GM12873 (cell line): ENCODE measurements at regions not wholly inside any gene's neighbourhood (a gene's known extent, or its start where the extent isn't known, plus 50 kb on each side); places are given as distances from the start of the nearest gene placed in this dataset.

Source experiments
- TF ChIP-seq, protein P1 (sequence below): IDR thresholded peaks from 2 replicates; pipeline ENCODE4 v1.5.1; 2012; ENCODE audit warnings: low read depth, mild to moderate bottlenecking, moderate library complexity, low read length, control low read depth; ENCODE audit not compliant: insufficient read depth; ENCODE audit errors: missing control alignments

DNA sequence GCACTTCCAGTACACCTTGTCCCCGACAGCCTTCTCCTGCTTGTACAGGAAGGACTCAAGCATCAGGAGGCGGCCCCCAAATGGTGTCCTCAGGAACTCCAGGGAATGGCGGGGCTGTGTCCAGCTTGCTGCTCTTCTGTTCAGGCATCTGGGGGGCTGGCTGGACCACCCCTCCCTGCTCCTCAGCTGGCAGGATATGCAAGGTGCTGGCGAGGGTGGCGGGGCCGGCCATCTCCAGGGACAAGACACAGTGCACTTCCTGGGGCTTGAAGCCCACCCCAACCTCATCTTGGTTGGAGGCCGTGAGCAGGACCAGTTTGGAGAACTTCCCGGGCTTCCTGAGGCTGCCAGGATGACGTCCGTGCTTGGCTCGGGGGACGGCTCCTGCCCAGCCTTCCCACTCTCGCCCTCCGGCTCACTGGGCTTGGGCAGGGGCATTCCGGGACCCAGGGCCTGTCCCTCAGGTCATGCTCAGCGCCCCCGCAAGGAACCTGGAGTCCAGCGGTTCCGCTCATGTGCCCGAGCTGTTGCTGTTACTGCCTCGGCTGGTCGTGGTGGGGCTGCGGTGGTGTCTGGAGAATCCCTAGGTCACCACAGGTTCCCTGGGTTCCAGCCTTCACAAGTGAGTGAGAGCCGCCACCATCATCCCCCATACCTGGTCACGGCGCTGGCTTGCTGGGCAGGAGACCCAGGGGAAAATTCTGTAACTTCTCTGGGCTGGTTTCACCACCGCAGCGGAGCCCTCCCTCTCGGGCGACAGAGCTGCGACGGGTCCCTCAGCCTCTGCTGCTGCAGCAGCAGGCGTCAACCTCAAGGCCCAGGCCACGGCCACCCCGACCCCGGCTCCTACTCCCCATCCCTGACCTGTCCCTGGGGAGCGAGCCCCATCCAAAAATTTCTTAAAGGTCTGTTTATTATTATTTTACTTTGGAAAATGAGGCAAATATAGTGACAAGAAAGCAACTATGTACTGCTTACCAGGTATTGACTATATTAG, 82.8 kb upstream of the FXR1 start:
- TF ChIP-seq, protein P1, sequence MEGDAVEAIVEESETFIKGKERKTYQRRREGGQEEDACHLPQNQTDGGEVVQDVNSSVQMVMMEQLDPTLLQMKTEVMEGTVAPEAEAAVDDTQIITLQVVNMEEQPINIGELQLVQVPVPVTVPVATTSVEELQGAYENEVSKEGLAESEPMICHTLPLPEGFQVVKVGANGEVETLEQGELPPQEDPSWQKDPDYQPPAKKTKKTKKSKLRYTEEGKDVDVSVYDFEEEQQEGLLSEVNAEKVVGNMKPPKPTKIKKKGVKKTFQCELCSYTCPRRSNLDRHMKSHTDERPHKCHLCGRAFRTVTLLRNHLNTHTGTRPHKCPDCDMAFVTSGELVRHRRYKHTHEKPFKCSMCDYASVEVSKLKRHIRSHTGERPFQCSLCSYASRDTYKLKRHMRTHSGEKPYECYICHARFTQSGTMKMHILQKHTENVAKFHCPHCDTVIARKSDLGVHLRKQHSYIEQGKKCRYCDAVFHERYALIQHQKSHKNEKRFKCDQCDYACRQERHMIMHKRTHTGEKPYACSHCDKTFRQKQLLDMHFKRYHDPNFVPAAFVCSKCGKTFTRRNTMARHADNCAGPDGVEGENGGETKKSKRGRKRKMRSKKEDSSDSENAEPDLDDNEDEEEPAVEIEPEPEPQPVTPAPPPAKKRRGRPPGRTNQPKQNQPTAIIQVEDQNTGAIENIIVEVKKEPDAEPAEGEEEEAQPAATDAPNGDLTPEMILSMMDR, result no peak

- TF ChIP-seq, protein P1, result no peak
Observed at GRCh38 chr3:180835501-180835900, 77.0 kb upstream of the FXR1 start.

- TF ChIP-seq, protein P1, result no peak
Observed at GRCh38 chr3:180836766-180837165, 75.7 kb upstream of the FXR1 start.

- TF ChIP-seq, protein P1, result no peak
Observed at GRCh38 chr3:180854887-180855286, 57.6 kb upstream of the FXR1 start.

GRCh38 chr3:180855364-180855763, 57.1 kb upstream of the FXR1 start:
- TF ChIP-seq, protein P1, result peak; percentile 43

DNA sequence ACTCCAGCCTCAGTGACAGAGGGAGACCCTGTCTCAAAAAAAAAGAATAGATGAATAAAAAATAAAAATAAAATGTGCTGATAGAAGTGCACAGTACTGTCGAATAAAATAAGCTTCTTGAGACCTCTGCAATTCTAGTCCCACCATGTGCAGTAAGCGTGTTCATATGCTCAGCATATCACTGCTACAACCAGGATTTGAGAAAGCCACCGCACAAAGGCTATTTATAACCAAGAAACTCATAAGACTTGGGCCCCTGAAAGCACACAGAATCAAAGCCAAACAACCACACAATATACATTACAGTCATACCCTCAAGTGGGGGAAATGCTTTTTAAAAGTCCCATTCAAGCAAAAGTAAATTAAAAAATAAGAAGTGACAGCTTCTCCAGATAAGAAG, 56.5 kb upstream of the FXR1 start:
- TF ChIP-seq, protein P1, result no peak

- TF ChIP-seq, protein P1, result no peak
Observed at GRCh38 chr3:180860180-180860858, 52.2 kb upstream of the FXR1 start.
